PC-3 (cell line): ENCODE measurements at regions not wholly inside any gene's neighbourhood (a gene's known extent, or its start where the extent isn't known, plus 50 kb on each side); places are given as distances from the start of the nearest gene placed in this dataset.

Experiments
- ATAC-seq: fragments of 200-7000 bp; cut with Tn5 transposase; 2 replicates; pipeline ENCODE4 v1.9.1; 2020; ENCODE audit warnings: mild to moderate bottlenecking, moderate library complexity
- BruUV-seq: library from RNA; stranded (reverse); fragments of 400-500 nt; replicated peaks from 2 replicates; lab custom pipeline; 2021; lab: Mats Ljungman, UMichigan
- CTCF ChIA-PET: fragments of 300-600 bp; sonication (Branson Sonifier 250); formaldehyde crosslinking; loops from one replicate; lab custom pipeline; 2022; ENCODE audit warnings: antibody characterized with exemption; lab: Charles Lee
- POLR2A ChIA-PET: fragments of 300-600 bp; sonication (Branson Sonifier 250); formaldehyde crosslinking; loops from one replicate; lab custom pipeline; 2022; ENCODE audit warnings: antibody characterized with exemption; ENCODE audit not compliant: unreplicated experiment; lab: Charles Lee
- DNase-seq: peaks from one replicate; pipeline ENCODE4 v3.0.0-alpha.2; 2015
- H2AFZ ChIP-seq: fragments of 300-600 bp; sonication (generic); 2 replicates; pipeline ENCODE4 v1.6.0; 2016; ENCODE audit warnings: antibody characterized with exemption, low read length
- H3F3A ChIP-seq: fragments of 300-600 bp; sonication (generic); one replicate; pipeline ENCODE4 v1.6.0; 2017; ENCODE audit warnings: antibody characterized with exemption, low read length, control low read depth, mild to moderate bottlenecking; ENCODE audit not compliant: unreplicated experiment
- H3K27ac ChIP-seq: fragments of 300-600 bp; sonication (generic); 2 replicates; pipeline ENCODE4 v1.5.1; 2016; ENCODE audit warnings: mild to moderate bottlenecking, low read length
- H3K27me3 ChIP-seq: fragments of 300-600 bp; sonication (generic); 2 replicates; pipeline ENCODE4 v1.6.1; 2016; ENCODE audit warnings: low read length, mixed read lengths
- H3K36me3 ChIP-seq: fragments of 300-600 bp; sonication (generic); 2 replicates; pipeline ENCODE4 v1.6.1; 2016; ENCODE audit warnings: low read depth, mixed run types, low read length, mixed read lengths
- H3K4me1 ChIP-seq: fragments of 300-600 bp; sonication (generic); 2 replicates; pipeline ENCODE4 v1.5.1; 2016; ENCODE audit warnings: low read length; ENCODE audit not compliant: insufficient read depth
- H3K4me2 ChIP-seq: fragments of 300-600 bp; sonication (generic); 2 replicates; pipeline ENCODE4 v1.6.0; 2016; ENCODE audit warnings: low read length
- H3K4me3 ChIP-seq: fragments of 300-600 bp; sonication (generic); 2 replicates; pipeline ENCODE4 v1.5.1; 2016; ENCODE audit warnings: mild to moderate bottlenecking, low read length, mixed read lengths
- H3K79me2 ChIP-seq: fragments of 300-600 bp; sonication (generic); 2 replicates; pipeline ENCODE4 v1.6.1; 2017; ENCODE audit warnings: low read length, mixed read lengths
- H3K9ac ChIP-seq: fragments of 300-600 bp; sonication (generic); 2 replicates; pipeline ENCODE4 v1.6.0; 2016; ENCODE audit warnings: mild to moderate bottlenecking, low read length
- H3K9me2 ChIP-seq: fragments of 300-600 bp; sonication (generic); replicated peaks from 2 replicates; pipeline ENCODE4 v1.6.1; 2016; ENCODE audit warnings: mixed run types, low read length, mixed read lengths
- H3K9me3 ChIP-seq: fragments of 300-600 bp; sonication (generic); 2 replicates; pipeline ENCODE4 v1.6.1; 2016; ENCODE audit warnings: low read length, mixed read lengths
- H4K20me1 ChIP-seq: fragments of 300-600 bp; sonication (generic); 2 replicates; pipeline ENCODE4 v1.6.1; 2016; ENCODE audit warnings: low read length, mixed read lengths
- EZH2 ChIP-seq: fragments of 300-600 bp; sonication (generic); IDR thresholded peaks from one replicate; pipeline ENCODE4 v1.6.1; 2017; ENCODE audit warnings: antibody characterized with exemption, mild to moderate bottlenecking, low read length; ENCODE audit not compliant: unreplicated experiment
- EZH2phosphoT487 ChIP-seq: fragments of 300-600 bp; sonication (generic); IDR thresholded peaks from 2 replicates; pipeline ENCODE4 v1.6.1; 2018; ENCODE audit warnings: mild to moderate bottlenecking, antibody characterized with exemption, low read length, borderline replicate concordance
- intact Hi-C: fragments of 100-400 bp; cut with micrococcal nuclease; formaldehyde crosslinking; loops from 2 replicates; pipeline ENCODE4 v1.9.0; 2023
- TF ChIP-seq, protein P1 (sequence below): fragments of 300-600 bp; sonication (generic); conservative IDR thresholded peaks from 2 replicates; pipeline ENCODE4 v1.5.1; 2017; ENCODE audit warnings: antibody characterized with exemption, low read depth, mild to moderate bottlenecking, low read length

- DNase-seq: no peak
- POLR2A ChIA-PET: no interaction called here
- intact Hi-C loops: no loop called here
- Histone ChIP-seq H3K27ac (no peak overlapping the region), H3K4me1 (peaks cover 7% of the 10 kb centered on the region; the same call in 1 of the 2 replicates), H2AFZ (no peak overlapping the region), H3K9me2 (no peaks in the 10 kb centered on the region), H3K27me3 (0 out of 2 replicates have a peak, but pooled peaks cover 4% of the 10 kb centered on the region), H3F3A (no peaks in the 10 kb centered on the region), H3K4me2 (no peak overlapping the region), H3K9me3 (no peaks in the 10 kb centered on the region), H3K4me3 (no peak overlapping the region), H3K9ac (no peak overlapping the region), H4K20me1 (no peaks in the 10 kb centered on the region), H3K79me2 (no peaks in the 10 kb centered on the region), H3K36me3 (no peaks in the 10 kb centered on the region)
- TF ChIP-seq EZH2phosphoT487: no peak
- no TSS peak for BruUV-seq
- CTCF ChIA-PET: no interaction called here
- ATAC-seq: no peak
Observed at GRCh38 chr1:30061292-30062220, 661.8 kb downstream of the MATN1 start.

GRCh38 chr1:30060738-30061137 lies 662.6 kb downstream of the MATN1 start:
- peaks cover 8% of the 10 kb centered on the region; the same call in 1 of the 2 replicates for H3K27me3 ChIP-seq
- H3K27ac ChIP-seq: no peak overlapping the region
- DNase-seq (no peak), ATAC-seq (no peak)
- H2AFZ ChIP-seq: no peak overlapping the region
- no peaks in the 10 kb centered on the region for H3K9me3 ChIP-seq
- H3F3A ChIP-seq: no peaks in the 10 kb centered on the region
- H3K79me2 ChIP-seq: no peaks in the 10 kb centered on the region
- ChIA-PET CTCF (no interaction called here), POLR2A (no interaction called here)
- BruUV-seq: no TSS peak
- H3K9me2 ChIP-seq: no peaks in the 10 kb centered on the region
- H3K9ac ChIP-seq: no peak overlapping the region
- intact Hi-C loops: no loop called here
- no peak overlapping the region for H3K4me2 ChIP-seq
- peaks cover 7% of the 10 kb centered on the region; the same call in 1 of the 2 replicates for H3K4me1 ChIP-seq
- no peaks in the 10 kb centered on the region for H4K20me1 ChIP-seq
- H3K36me3 ChIP-seq: no peaks in the 10 kb centered on the region
- TF ChIP-seq EZH2 (no peak), EZH2phosphoT487 (no peak)
- TF ChIP-seq, protein P1, sequence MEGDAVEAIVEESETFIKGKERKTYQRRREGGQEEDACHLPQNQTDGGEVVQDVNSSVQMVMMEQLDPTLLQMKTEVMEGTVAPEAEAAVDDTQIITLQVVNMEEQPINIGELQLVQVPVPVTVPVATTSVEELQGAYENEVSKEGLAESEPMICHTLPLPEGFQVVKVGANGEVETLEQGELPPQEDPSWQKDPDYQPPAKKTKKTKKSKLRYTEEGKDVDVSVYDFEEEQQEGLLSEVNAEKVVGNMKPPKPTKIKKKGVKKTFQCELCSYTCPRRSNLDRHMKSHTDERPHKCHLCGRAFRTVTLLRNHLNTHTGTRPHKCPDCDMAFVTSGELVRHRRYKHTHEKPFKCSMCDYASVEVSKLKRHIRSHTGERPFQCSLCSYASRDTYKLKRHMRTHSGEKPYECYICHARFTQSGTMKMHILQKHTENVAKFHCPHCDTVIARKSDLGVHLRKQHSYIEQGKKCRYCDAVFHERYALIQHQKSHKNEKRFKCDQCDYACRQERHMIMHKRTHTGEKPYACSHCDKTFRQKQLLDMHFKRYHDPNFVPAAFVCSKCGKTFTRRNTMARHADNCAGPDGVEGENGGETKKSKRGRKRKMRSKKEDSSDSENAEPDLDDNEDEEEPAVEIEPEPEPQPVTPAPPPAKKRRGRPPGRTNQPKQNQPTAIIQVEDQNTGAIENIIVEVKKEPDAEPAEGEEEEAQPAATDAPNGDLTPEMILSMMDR: no peak
- H3K4me3 ChIP-seq: no peak overlapping the region

DNA sequence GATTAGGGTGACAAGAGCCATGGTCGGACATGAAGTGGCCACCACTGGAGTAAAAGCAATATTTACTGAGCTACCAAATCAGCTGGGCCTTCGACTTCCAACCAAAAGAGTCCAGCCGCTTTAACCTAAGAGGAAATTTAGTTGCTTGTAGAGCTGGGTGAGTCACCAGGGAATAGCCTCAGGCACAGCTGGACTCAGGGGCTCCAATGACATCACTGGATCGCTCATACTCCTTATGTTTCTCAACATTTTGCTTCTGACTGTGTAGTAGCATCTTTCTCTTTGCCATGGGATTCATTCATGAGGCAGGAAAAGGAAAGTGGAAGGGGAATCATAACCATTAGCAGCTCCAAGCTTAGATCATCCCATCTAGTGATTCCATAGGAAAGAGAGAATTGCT lies 664.4 kb downstream of the MATN1 start:
- no peak for ATAC-seq
- Histone ChIP-seq H3K27ac (no peak overlapping the region), H3K4me3 (no peak overlapping the region), H4K20me1 (no peaks in the 10 kb centered on the region), H3K79me2 (no peaks in the 10 kb centered on the region), H3K9ac (no peak overlapping the region), H3K9me2 (no peaks in the 10 kb centered on the region), H3K36me3 (no peaks in the 10 kb centered on the region), H3K4me1 (peaks cover 7% of the 10 kb centered on the region; the same call in 1 of the 2 replicates), H2AFZ (no peak overlapping the region), H3K27me3 (peaks cover 24% of the 10 kb centered on the region), H3F3A (no peaks in the 10 kb centered on the region), H3K9me3 (no peaks in the 10 kb centered on the region), H3K4me2 (no peak overlapping the region; the same call in 1 of the 2 replicates)
- DNase-seq: peak; percentile 86
- BruUV-seq: no TSS peak
- ChIA-PET CTCF (no interaction called here), POLR2A (no interaction called here)
- intact Hi-C loops: no loop called here
- TF ChIP-seq, protein P1: no peak
- TF ChIP-seq EZH2 (no peak), EZH2phosphoT487 (no peak)
